ENCODE measurements at regions not wholly inside any gene's neighbourhood (a gene's known extent, or its start where the extent isn't known, plus 50 kb on each side); places are given as distances from the start of the nearest gene placed in this dataset.

GRCh38 chr3:146345900-146346299, 95.0 kb upstream of the PLSCR4 start:
- no peak for TF ChIP-seq CTCF (IDR thresholded peaks at IDR 0.05; ENCODE audit: poor library complexity, severe bottlenecking)
- no peak for TF ChIP-seq REST (IDR thresholded peaks at IDR 0.05; ENCODE audit: borderline replicate concordance)
- no peak for TF ChIP-seq EZH2 (IDR thresholded peaks at IDR 0.05; ENCODE audit: borderline replicate concordance, insufficient read depth, low read length, poor library complexity, severe bottlenecking)
- TF ChIP-seq MXI1 (conservative IDR thresholded peaks at IDR 0.05; ENCODE audit: poor library complexity, severe bottlenecking), result no peak
- no peak for TF ChIP-seq RAD21 (conservative IDR thresholded peaks at IDR 0.05)

All from neural cell (in vitro differentiated cells).